G401 (cell line): ENCODE measurements at regions not wholly inside any gene's neighbourhood (a gene's known extent, or its start where the extent isn't known, plus 50 kb on each side); places are given as distances from the start of the nearest gene placed in this dataset.
"Not testable (repeated sequence)": the region's sequence is repeated elsewhere in the genome, so short reads cannot be mapped to it uniquely, and the experiment has no call there.

Experiments
- DNase-seq: peaks from one replicate; pipeline ENCODE4 v3.0.0-alpha.2; 2015; ENCODE audit warnings: low spot score
- in situ Hi-C: cut with HindIII; loops from 2 replicates; pipeline ENCODE4 v1.10.0; 2016; ENCODE audit warnings: low sequenced_read_pairs, mixed read lengths

GRCh38 chr3:177681156-177681555, 483.9 kb upstream of the TBL1XR1 start:
- in situ Hi-C loops = no loop called here
- no peak for DNase-seq

- in situ Hi-C loops = no loop called here
- DNase-seq = no peak
Observed at GRCh38 chr3:177681852-177682251, 484.6 kb upstream of the TBL1XR1 start.

- no peak for DNase-seq
- in situ Hi-C loops = no loop called here
Observed at GRCh38 chr3:177683586-177683985, 486.3 kb upstream of the TBL1XR1 start.

GRCh38 chr3:177686671-177687070, 489.4 kb upstream of the TBL1XR1 start:
- DNase-seq = no peak
- in situ Hi-C loops = no loop called here

- in situ Hi-C loops = no loop called here
Observed at GRCh38 chr3:177687291-177687690, 490.0 kb upstream of the TBL1XR1 start.

GRCh38 chr3:177688152-177688551, 490.9 kb upstream of the TBL1XR1 start:
- in situ Hi-C loops = no loop called here
- DNase-seq = no peak

More at GRCh38 chr3:177687291-177687690, 490.0 kb upstream of the TBL1XR1 start:
- DNase-seq = no peak

GRCh38 chr3:177689077-177689476, 491.8 kb upstream of the TBL1XR1 start:
- in situ Hi-C loops = no loop called here
- DNase-seq = no peak

GRCh38 chr3:177689869-177690268, 492.6 kb upstream of the TBL1XR1 start:
- in situ Hi-C loops = no loop called here

GRCh38 chr3:177690306-177690705, 493.0 kb upstream of the TBL1XR1 start:
- in situ Hi-C loops = no loop called here
- DNase-seq = no peak

More at GRCh38 chr3:177689869-177690268, 492.6 kb upstream of the TBL1XR1 start:
- no peak for DNase-seq

- in situ Hi-C loops = no loop called here
- DNase-seq = no peak
Observed at GRCh38 chr3:177692304-177692975, 495.2 kb upstream of the TBL1XR1 start.

- no peak for DNase-seq
- in situ Hi-C loops = no loop called here
Observed at GRCh38 chr3:177693616-177694264, 496.5 kb upstream of the TBL1XR1 start.

- no peak for DNase-seq
- in situ Hi-C loops = no loop called here
Observed at GRCh38 chr3:177694316-177694715, 497.0 kb upstream of the TBL1XR1 start.

- in situ Hi-C loops = no loop called here
- DNase-seq = no peak
Observed at GRCh38 chr3:177694951-177695350, 497.7 kb upstream of the TBL1XR1 start.

GRCh38 chr3:177700117-177700516, 502.8 kb upstream of the TBL1XR1 start:
- in situ Hi-C loops = no loop called here
- no peak for DNase-seq

GRCh38 chr3:177703788-177704187, 506.5 kb upstream of the TBL1XR1 start:
- DNase-seq = no peak
- in situ Hi-C loops = no loop called here

GRCh38 chr3:177705976-177706823, 508.9 kb upstream of the TBL1XR1 start:
- in situ Hi-C loops = no loop called here

GRCh38 chr3:177709470-177709869, 512.2 kb upstream of the TBL1XR1 start:
- DNase-seq, in situ Hi-C loops: not testable (repeated sequence)

More at GRCh38 chr3:177705976-177706823, 508.9 kb upstream of the TBL1XR1 start:
- no peak for DNase-seq

GRCh38 chr3:177710506-177710905, 513.2 kb upstream of the TBL1XR1 start:
- no peak for DNase-seq
- in situ Hi-C loops = no loop called here

GRCh38 chr3:177711637-177712036, 514.4 kb upstream of the TBL1XR1 start:
- in situ Hi-C loops = no loop called here

More at GRCh38 chr3:177711637-177712036, 514.4 kb upstream of the TBL1XR1 start:
- DNase-seq = no peak
